ENCODE measurements at regions not wholly inside any gene's neighbourhood (a gene's known extent, or its start where the extent isn't known, plus 50 kb on each side); places are given as distances from the start of the nearest gene placed in this dataset.

- no peaks in the 10 kb centered on the region for H3K9me3 Mint-ChIP-seq (ENCODE audit: insufficient read depth)
- H3K79me2 ChIP-seq (ENCODE audit: control insufficient read depth, insufficient read depth, low read length) = no peaks in the 10 kb centered on the region
- no peaks in the 10 kb centered on the region for H4K20me1 ChIP-seq (ENCODE audit: control insufficient read depth, insufficient read depth, low read length, poor library complexity, severe bottlenecking)
- no peak overlapping the region for H3K4me3 ChIP-seq (ENCODE audit: control extremely low read depth in 1 of 5, extremely low read depth in 1 of 5, insufficient read depth in 1 of 5, low read depth in 2 of 5, low read length in 4 of 5)
- H2AFZ ChIP-seq (ENCODE audit: insufficient read depth, low read depth, low read length, poor library complexity, severe bottlenecking) = no peak overlapping the region
- no peak overlapping the region for H3K27ac Mint-ChIP-seq
- no peak for DNase-seq
- no peaks in the 10 kb centered on the region for H3K9me3 ChIP-seq (ENCODE audit: control extremely low read depth in 1 of 3, control insufficient read depth in 2 of 3, insufficient read depth in 1 of 3, low read length in 2 of 3)
- no peak overlapping the region for H3K4me3 Mint-ChIP-seq
- no peaks in the 10 kb centered on the region for H3K27me3 ChIP-seq (replicated peaks in 1 of 4; ENCODE audit: control extremely low read depth in 1 of 4, control insufficient read depth in 3 of 4, insufficient read depth in 4 of 4, low read length in 3 of 4)
- H3K9ac ChIP-seq (ENCODE audit: low read length) = no peak overlapping the region
- H3K27me3 Mint-ChIP-seq = no peaks in the 10 kb centered on the region
- CTCF ChIA-PET = no interaction called here
- ATAC-seq (ENCODE audit: low read depth) = no peak
- no peak overlapping the region for H3K4me2 ChIP-seq (replicated peaks; ENCODE audit: low read depth, low read length, poor library complexity, severe bottlenecking)
- H3K4me1 Mint-ChIP-seq = no peaks in the 10 kb centered on the region
- POLR2A ChIA-PET = no interaction called here
- no peaks in the 10 kb centered on the region for H3K36me3 ChIP-seq (replicated peaks in 1 of 2; ENCODE audit: control extremely low read depth in 1 of 2, control insufficient read depth in 1 of 2, extremely low read depth in 1 of 2, insufficient read depth in 2 of 2, low read length in 1 of 2)
- intact Hi-C loops (cut with micrococcal nuclease) = no loop called here
- H3K27ac ChIP-seq (ENCODE audit: low read length in 2 of 2) = no peak overlapping the region
- no peaks in the 10 kb centered on the region for H3K4me1 ChIP-seq (ENCODE audit: control insufficient read depth in 2 of 2, insufficient read depth in 2 of 2, low read length in 2 of 2)
- no peak for TF ChIP-seq EZH2 (IDR thresholded peaks at IDR 0.05; ENCODE audit: borderline replicate concordance, insufficient read depth, low read depth, low read length, poor library complexity, severe bottlenecking)
- TF ChIP-seq CTCF (IDR thresholded peaks at IDR 0.05) = no peak
Measured at GRCh38 chr5:119876522-119876921, 247.2 kb downstream of the FAM170A start.

GRCh38 chr5:119878712-119879111 is 249.4 kb downstream of the FAM170A start:
- Mint-ChIP-seq H3K27ac (no peak overlapping the region), H3K9me3 (ENCODE audit: insufficient read depth) (no peaks in the 10 kb centered on the region), H3K4me3 (no peak overlapping the region), H3K27me3 (no peaks in the 10 kb centered on the region), H3K4me1 (no peaks in the 10 kb centered on the region)
- no peaks in the 10 kb centered on the region for H3K9me3 ChIP-seq (ENCODE audit: control extremely low read depth in 1 of 3, control insufficient read depth in 2 of 3, insufficient read depth in 1 of 3, low read length in 2 of 3)
- no peak overlapping the region for H2AFZ ChIP-seq (ENCODE audit: insufficient read depth, low read depth, low read length, poor library complexity, severe bottlenecking)
- ChIA-PET POLR2A (no interaction called here), CTCF (no interaction called here)
- intact Hi-C loops (cut with micrococcal nuclease) = no loop called here
- H3K4me2 ChIP-seq (replicated peaks; ENCODE audit: low read depth, low read length, poor library complexity, severe bottlenecking) = no peak overlapping the region
- H3K4me3 ChIP-seq (ENCODE audit: control extremely low read depth in 1 of 5, extremely low read depth in 1 of 5, insufficient read depth in 1 of 5, low read depth in 2 of 5, low read length in 4 of 5) = no peak overlapping the region
- no peaks in the 10 kb centered on the region for H3K36me3 ChIP-seq (replicated peaks in 1 of 2; ENCODE audit: control extremely low read depth in 1 of 2, control insufficient read depth in 1 of 2, extremely low read depth in 1 of 2, insufficient read depth in 2 of 2, low read length in 1 of 2)
- H3K9ac ChIP-seq (ENCODE audit: low read length) = no peak overlapping the region
- no CpG with 5 or more reads among the region's 2 CpGs for WGBS (ENCODE audit: insufficient coverage)
- ATAC-seq (ENCODE audit: low read depth) (no peak), DNase-seq (no peak)
- TF ChIP-seq EZH2 (IDR thresholded peaks at IDR 0.05; ENCODE audit: borderline replicate concordance, insufficient read depth, low read depth, low read length, poor library complexity, severe bottlenecking) (no peak), CTCF (IDR thresholded peaks at IDR 0.05) (no peak)
- H3K4me1 ChIP-seq (ENCODE audit: control insufficient read depth in 2 of 2, insufficient read depth in 2 of 2, low read length in 2 of 2) = no peaks in the 10 kb centered on the region
- no peak overlapping the region for H3K27ac ChIP-seq (ENCODE audit: low read length in 2 of 2)
- no peaks in the 10 kb centered on the region for H3K79me2 ChIP-seq (ENCODE audit: control insufficient read depth, insufficient read depth, low read length)
- H4K20me1 ChIP-seq (ENCODE audit: control insufficient read depth, insufficient read depth, low read length, poor library complexity, severe bottlenecking) = no peaks in the 10 kb centered on the region
- no peaks in the 10 kb centered on the region for H3K27me3 ChIP-seq (replicated peaks in 1 of 4; ENCODE audit: control extremely low read depth in 1 of 4, control insufficient read depth in 3 of 4, insufficient read depth in 4 of 4, low read length in 3 of 4)

Measured in B cell (primary cell).